Activated T-helper 1 cell treated with anti-CD3 and anti-CD28 coated beads, Interleukin-12 subunit alpha, Interleukin-12 subunit beta, Interleukin-2, Interleukin-4 antibody, amounts not matched to agents 30 ng/mL and 10 ng/mL and 1 ng/mL, durations not matched to agents 14 hours and 24 hours and 36 hours (primary cell): ENCODE measurements at regions not wholly inside any gene's neighbourhood (a gene's known extent, or its start where the extent isn't known, plus 50 kb on each side); places are given as distances from the start of the nearest gene placed in this dataset.
"Not testable (repeated sequence)": the region's sequence is repeated elsewhere in the genome, so short reads cannot be mapped to it uniquely, and the experiment has no call there.

ENCODE experiments used
- DNase-seq: peaks from one replicate; pipeline ENCODE4 v3.0.0; 2021; ENCODE audit warnings: low spot score
- H3K27ac Mint-ChIP-seq: one replicate; pipeline ENCODE4 v1.8.0; 2021; ENCODE audit warnings: mild to moderate bottlenecking, mixed read lengths
- H3K27me3 Mint-ChIP-seq: one replicate; pipeline ENCODE4 v1.8.0; 2022; ENCODE audit warnings: mild to moderate bottlenecking, moderate library complexity, mixed read lengths; ENCODE audit not compliant: insufficient read depth
- H3K36me3 Mint-ChIP-seq: one replicate; pipeline ENCODE4 v1.8.0; 2021; ENCODE audit warnings: low read depth, mixed read lengths
- H3K4me1 Mint-ChIP-seq: one replicate; pipeline ENCODE4 v1.8.0; 2021; ENCODE audit warnings: low read depth, mixed read lengths
- H3K4me3 Mint-ChIP-seq: one replicate; pipeline ENCODE4 v1.8.0; 2021; ENCODE audit warnings: mild to moderate bottlenecking, moderate library complexity, mixed read lengths
- H3K9me3 Mint-ChIP-seq: one replicate; pipeline ENCODE4 v1.8.0; 2021; ENCODE audit warnings: mixed read lengths
- intact Hi-C: fragments of 100-400 bp; cut with micrococcal nuclease; formaldehyde crosslinking; loops from one replicate; pipeline ENCODE4 v1.15.1; 2024

- H3K4me3 Mint-ChIP-seq, H3K27ac Mint-ChIP-seq, H3K4me1 Mint-ChIP-seq, DNase-seq, H3K36me3 Mint-ChIP-seq, H3K27me3 Mint-ChIP-seq, intact Hi-C loops: not testable (repeated sequence)
- H3K9me3 Mint-ChIP-seq: peaks cover 38% of the 10 kb centered on the region
Measured at GRCh38 chr9:65395789-65396188, 110.8 kb upstream of the FOXD4L5 start.

GRCh38 chr9:65395121-65395520, 110.1 kb upstream of the FOXD4L5 start:
- H3K27me3 Mint-ChIP-seq, H3K27ac Mint-ChIP-seq, H3K4me1 Mint-ChIP-seq, DNase-seq, intact Hi-C loops, H3K4me3 Mint-ChIP-seq, H3K36me3 Mint-ChIP-seq: not testable (repeated sequence)
- peaks cover 39% of the 10 kb centered on the region for H3K9me3 Mint-ChIP-seq

GRCh38 chr9:65393111-65393810, 108.3 kb upstream of the FOXD4L5 start:
- H3K27ac Mint-ChIP-seq, H3K4me3 Mint-ChIP-seq, intact Hi-C loops, H3K27me3 Mint-ChIP-seq, H3K36me3 Mint-ChIP-seq, DNase-seq, H3K4me1 Mint-ChIP-seq: not testable (repeated sequence)
- H3K9me3 Mint-ChIP-seq: peaks cover 29% of the 10 kb centered on the region

- H3K9me3 Mint-ChIP-seq: peaks cover 27% of the 10 kb centered on the region
- DNase-seq, H3K4me3 Mint-ChIP-seq, intact Hi-C loops, H3K36me3 Mint-ChIP-seq, H3K4me1 Mint-ChIP-seq, H3K27ac Mint-ChIP-seq, H3K27me3 Mint-ChIP-seq: not testable (repeated sequence)
Measured at GRCh38 chr9:65392611-65393010, 107.6 kb upstream of the FOXD4L5 start.

GRCh38 chr9:65389710-65390109, 104.7 kb upstream of the FOXD4L5 start:
- H3K27me3 Mint-ChIP-seq, H3K27ac Mint-ChIP-seq, H3K4me3 Mint-ChIP-seq, intact Hi-C loops, DNase-seq, H3K4me1 Mint-ChIP-seq, H3K36me3 Mint-ChIP-seq: not testable (repeated sequence)
- H3K9me3 Mint-ChIP-seq: peaks cover 29% of the 10 kb centered on the region

- H3K9me3 Mint-ChIP-seq: peaks cover 26% of the 10 kb centered on the region
- not testable (repeated sequence) for H3K4me3 Mint-ChIP-seq, DNase-seq
Measured at GRCh38 chr9:65389216-65389615, 104.2 kb upstream of the FOXD4L5 start.

GRCh38 chr9:65386699-65387098, 101.7 kb upstream of the FOXD4L5 start:
- H3K4me1 Mint-ChIP-seq, H3K36me3 Mint-ChIP-seq, H3K27me3 Mint-ChIP-seq, intact Hi-C loops, H3K27ac Mint-ChIP-seq: not testable (repeated sequence)
- DNase-seq: peak; percentile 57
- H3K4me3 Mint-ChIP-seq: peak overlapping the region; percentile 37
- peaks cover 31% of the 10 kb centered on the region for H3K9me3 Mint-ChIP-seq

More at GRCh38 chr9:65389216-65389615, 104.2 kb upstream of the FOXD4L5 start:
- intact Hi-C loops, H3K4me1 Mint-ChIP-seq, H3K27me3 Mint-ChIP-seq, H3K27ac Mint-ChIP-seq, H3K36me3 Mint-ChIP-seq: not testable (repeated sequence)

GRCh38 chr9:65386191-65386590, 101.2 kb upstream of the FOXD4L5 start:
- H3K4me3 Mint-ChIP-seq, H3K27me3 Mint-ChIP-seq, H3K36me3 Mint-ChIP-seq, H3K4me1 Mint-ChIP-seq, DNase-seq, H3K27ac Mint-ChIP-seq, intact Hi-C loops: not testable (repeated sequence)
- peaks cover 30% of the 10 kb centered on the region for H3K9me3 Mint-ChIP-seq

- H3K4me3 Mint-ChIP-seq, DNase-seq, H3K36me3 Mint-ChIP-seq, H3K27ac Mint-ChIP-seq, H3K4me1 Mint-ChIP-seq, H3K27me3 Mint-ChIP-seq, intact Hi-C loops: not testable (repeated sequence)
- peaks cover 25% of the 10 kb centered on the region for H3K9me3 Mint-ChIP-seq
Measured at GRCh38 chr9:65385655-65386024, 100.6 kb upstream of the FOXD4L5 start.

GRCh38 chr9:65384759-65385654, 100.0 kb upstream of the FOXD4L5 start:
- H3K27me3 Mint-ChIP-seq, intact Hi-C loops, H3K36me3 Mint-ChIP-seq, H3K27ac Mint-ChIP-seq, DNase-seq, H3K4me1 Mint-ChIP-seq, H3K4me3 Mint-ChIP-seq: not testable (repeated sequence)
- H3K9me3 Mint-ChIP-seq: peaks cover 25% of the 10 kb centered on the region

- H3K27ac Mint-ChIP-seq: not testable (repeated sequence)
Measured at GRCh38 chr9:65384066-65384465, 99.1 kb upstream of the FOXD4L5 start.

GRCh38 chr9:65383646-65384045, 98.6 kb upstream of the FOXD4L5 start:
- intact Hi-C loops, H3K27me3 Mint-ChIP-seq: not testable (repeated sequence)
- H3K9me3 Mint-ChIP-seq: peaks cover 22% of the 10 kb centered on the region

More at GRCh38 chr9:65384066-65384465, 99.1 kb upstream of the FOXD4L5 start:
- peaks cover 22% of the 10 kb centered on the region for H3K9me3 Mint-ChIP-seq
- H3K36me3 Mint-ChIP-seq, H3K4me1 Mint-ChIP-seq, H3K4me3 Mint-ChIP-seq, H3K27me3 Mint-ChIP-seq, intact Hi-C loops, DNase-seq: not testable (repeated sequence)

GRCh38 chr9:65382701-65383318, 97.8 kb upstream of the FOXD4L5 start:
- intact Hi-C loops, H3K4me3 Mint-ChIP-seq, H3K4me1 Mint-ChIP-seq, H3K27me3 Mint-ChIP-seq, H3K27ac Mint-ChIP-seq, H3K36me3 Mint-ChIP-seq, DNase-seq: not testable (repeated sequence)
- peaks cover 22% of the 10 kb centered on the region for H3K9me3 Mint-ChIP-seq

More at GRCh38 chr9:65383646-65384045, 98.6 kb upstream of the FOXD4L5 start:
- not testable (repeated sequence) for DNase-seq, H3K27ac Mint-ChIP-seq, H3K36me3 Mint-ChIP-seq, H3K4me1 Mint-ChIP-seq, H3K4me3 Mint-ChIP-seq
